Activated naive CD4-positive, alpha-beta T cell treated with anti-CD3 and anti-CD28 coated beads, Interleukin-2, amount 10 ng/mL, durations not matched to agents 7 days and 5 days (primary cell): ENCODE measurements at regions not wholly inside any gene's neighbourhood (a gene's known extent, or its start where the extent isn't known, plus 50 kb on each side); places are given as distances from the start of the nearest gene placed in this dataset.
"Not testable (repeated sequence)": the region's sequence is repeated elsewhere in the genome, so short reads cannot be mapped to it uniquely, and the experiment has no call there.

Experiments used
- CTCF ChIA-PET: fragments of 350-600 bp; sonication (Branson Sonifier 250); formaldehyde crosslinking; loops from one replicate; lab custom pipeline; 2021; ENCODE audit warnings: antibody characterized with exemption; lab: Charles Lee
- DNase-seq: peaks from one replicate; pipeline ENCODE4 v3.0.0-alpha.2; 2020
- H3K27ac Mint-ChIP-seq: one replicate; pipeline ENCODE4 v1.8.0; 2021; ENCODE audit warnings: mild to moderate bottlenecking, moderate library complexity, mixed read lengths
- H3K27me3 Mint-ChIP-seq: one replicate; pipeline ENCODE4 v1.8.0; 2021; ENCODE audit warnings: mild to moderate bottlenecking, mixed read lengths
- H3K36me3 Mint-ChIP-seq: one replicate; pipeline ENCODE4 v1.8.0; 2021; ENCODE audit warnings: mixed read lengths
- H3K4me1 Mint-ChIP-seq: one replicate; pipeline ENCODE4 v1.8.0; 2021; ENCODE audit warnings: mixed read lengths
- H3K4me3 Mint-ChIP-seq: one replicate; pipeline ENCODE4 v1.8.0; 2021; ENCODE audit warnings: mild to moderate bottlenecking, moderate library complexity, mixed read lengths
- H3K9me3 Mint-ChIP-seq: one replicate; pipeline ENCODE4 v1.8.0; 2021; ENCODE audit warnings: mixed read lengths

GRCh38 chr3:16692486-16693344 lies 87.5 kb upstream of the DAZL start:
- Mint-ChIP-seq H3K36me3 (no peaks in the 10 kb centered on the region), H3K9me3 (no peaks in the 10 kb centered on the region), H3K27me3 (peaks cover 10% of the 10 kb centered on the region), H3K4me3 (no peak overlapping the region), H3K4me1 (no peaks in the 10 kb centered on the region), H3K27ac (no peak overlapping the region)
- DNase-seq, result no peak
- CTCF ChIA-PET, result no interaction called here

DNA sequence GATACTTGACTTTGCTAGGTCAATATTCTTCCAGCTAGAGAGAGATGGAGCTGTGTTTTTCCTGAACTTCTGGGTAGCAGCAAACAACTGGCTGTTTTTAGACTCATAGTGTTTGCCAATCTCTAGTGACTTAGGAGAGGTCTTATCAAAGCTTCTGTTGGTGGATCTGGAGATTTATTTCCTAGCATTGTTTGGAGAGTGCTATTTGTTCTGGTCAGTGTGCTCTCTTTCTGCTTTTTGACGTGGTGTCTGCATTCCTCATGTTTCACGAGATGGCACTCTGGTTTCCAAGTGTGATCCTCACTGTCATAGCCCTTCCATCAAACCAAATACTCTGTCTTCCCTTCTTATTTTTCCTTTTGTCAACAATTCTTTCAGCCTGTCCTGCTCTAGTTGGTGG lies 88.6 kb upstream of the DAZL start:
- H3K4me3 Mint-ChIP-seq, result no peak overlapping the region
- no peaks in the 10 kb centered on the region for H3K4me1 Mint-ChIP-seq
- no peak for DNase-seq
- no peak overlapping the region for H3K27ac Mint-ChIP-seq
- H3K9me3 Mint-ChIP-seq, result no peaks in the 10 kb centered on the region
- H3K36me3 Mint-ChIP-seq, result no peaks in the 10 kb centered on the region
- CTCF ChIA-PET, result interaction anchor here (1.1 kb wide), 1 partner anchor 191 kb away, joined by 3 read pairs; no protein-coding TSS in a partner anchor
- peaks cover 11% of the 10 kb centered on the region for H3K27me3 Mint-ChIP-seq

- CTCF ChIA-PET, result no interaction called here
- Mint-ChIP-seq H3K27ac (no peak overlapping the region), H3K27me3 (peaks cover 14% of the 10 kb centered on the region), H3K4me3 (no peak overlapping the region), H3K4me1 (no peaks in the 10 kb centered on the region), H3K36me3 (no peaks in the 10 kb centered on the region), H3K9me3 (no peaks in the 10 kb centered on the region)
- no peak for DNase-seq
These were observed 90.5 kb upstream of the DAZL start for GRCh38 chr3:16695710-16696109.

- H3K4me3 Mint-ChIP-seq, result no peak overlapping the region
- H3K27me3 Mint-ChIP-seq, result peaks cover 18% of the 10 kb centered on the region
- CTCF ChIA-PET, result no interaction called here
- H3K9me3 Mint-ChIP-seq, result no peaks in the 10 kb centered on the region
- no peak overlapping the region for H3K27ac Mint-ChIP-seq
- H3K36me3 Mint-ChIP-seq, result no peaks in the 10 kb centered on the region
- no peak for DNase-seq
- H3K4me1 Mint-ChIP-seq, result no peaks in the 10 kb centered on the region
These were observed 92.4 kb upstream of the DAZL start for GRCh38 chr3:16697443-16698147.

- Mint-ChIP-seq H3K9me3 (no peaks in the 10 kb centered on the region), H3K4me1 (no peaks in the 10 kb centered on the region), H3K4me3 (no peak overlapping the region), H3K27ac (no peak overlapping the region), H3K27me3 (peaks cover 18% of the 10 kb centered on the region), H3K36me3 (no peaks in the 10 kb centered on the region)
- DNase-seq, result no peak
- CTCF ChIA-PET, result no interaction called here
These were observed 95.4 kb upstream of the DAZL start for GRCh38 chr3:16700651-16701050.

DNA sequence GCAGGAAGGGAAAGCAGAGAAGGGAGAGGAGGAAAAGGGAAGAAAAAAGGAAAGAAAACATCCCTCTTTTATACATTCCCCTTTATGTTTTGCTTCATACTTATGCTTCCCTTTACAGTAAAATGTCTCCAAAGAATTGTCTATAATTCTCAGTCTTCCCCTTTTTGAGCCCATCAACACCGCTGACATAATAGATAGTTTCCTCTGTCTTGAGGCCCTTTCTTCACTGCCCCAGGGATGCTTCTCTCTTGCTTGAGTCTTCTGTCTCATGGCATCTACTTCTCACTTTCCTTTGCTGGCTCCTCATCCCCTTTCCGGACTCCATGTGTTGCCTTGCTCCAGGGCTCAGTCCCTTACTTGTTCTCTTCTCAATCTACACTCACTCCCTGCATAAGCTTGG lies 99.7 kb upstream of the DAZL start:
- DNase-seq, result no peak
- H3K9me3 Mint-ChIP-seq, result no peaks in the 10 kb centered on the region
- H3K36me3 Mint-ChIP-seq, result no peaks in the 10 kb centered on the region
- no peaks in the 10 kb centered on the region for H3K4me1 Mint-ChIP-seq
- H3K4me3 Mint-ChIP-seq, result no peak overlapping the region
- no peak overlapping the region for H3K27ac Mint-ChIP-seq
- CTCF ChIA-PET, result no interaction called here
- peaks cover 7% of the 10 kb centered on the region for H3K27me3 Mint-ChIP-seq

GRCh38 chr3:16707260-16707659 lies 102.0 kb upstream of the DAZL start:
- no peaks in the 10 kb centered on the region for H3K9me3 Mint-ChIP-seq

DNA sequence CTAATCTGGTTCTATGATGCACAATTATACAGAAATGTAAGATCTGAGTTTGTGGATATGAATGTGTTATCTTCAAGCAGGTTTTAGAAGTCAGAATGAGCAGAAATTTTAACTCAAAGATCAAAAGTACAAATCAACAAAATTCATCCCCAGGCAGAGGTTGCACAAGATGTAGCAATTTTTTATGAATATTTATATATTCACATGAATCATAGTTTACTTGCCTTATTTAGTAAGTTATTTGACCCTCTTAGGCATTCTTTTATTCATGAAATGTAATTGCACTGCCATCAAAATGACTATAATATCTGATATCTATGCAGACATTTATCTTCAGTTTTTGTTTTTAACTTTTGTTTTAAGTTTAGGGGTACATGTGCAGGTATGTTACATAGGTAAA lies 103.1 kb upstream of the DAZL start:
- Mint-ChIP-seq H3K27me3 (peaks cover 8% of the 10 kb centered on the region), H3K27ac (no peak overlapping the region), H3K4me3 (no peak overlapping the region), H3K4me1 (no peaks in the 10 kb centered on the region), H3K36me3 (peaks cover 2% of the 10 kb centered on the region), H3K9me3 (peaks cover 6% of the 10 kb centered on the region)
- no peak for DNase-seq
- CTCF ChIA-PET, result no interaction called here

More at GRCh38 chr3:16707260-16707659, 102.0 kb upstream of the DAZL start:
- CTCF ChIA-PET, result no interaction called here
- Mint-ChIP-seq H3K4me1 (no peaks in the 10 kb centered on the region), H3K27me3 (peaks cover 4% of the 10 kb centered on the region), H3K27ac (no peak overlapping the region), H3K4me3 (no peak overlapping the region), H3K36me3 (no peaks in the 10 kb centered on the region)
- no peak for DNase-seq

GRCh38 chr3:16711691-16712090 lies 106.5 kb upstream of the DAZL start:
- peaks cover 11% of the 10 kb centered on the region for H3K9me3 Mint-ChIP-seq
- H3K4me1 Mint-ChIP-seq, H3K27ac Mint-ChIP-seq, H3K27me3 Mint-ChIP-seq, DNase-seq, H3K4me3 Mint-ChIP-seq, H3K36me3 Mint-ChIP-seq, CTCF ChIA-PET: not testable (repeated sequence)

DNA sequence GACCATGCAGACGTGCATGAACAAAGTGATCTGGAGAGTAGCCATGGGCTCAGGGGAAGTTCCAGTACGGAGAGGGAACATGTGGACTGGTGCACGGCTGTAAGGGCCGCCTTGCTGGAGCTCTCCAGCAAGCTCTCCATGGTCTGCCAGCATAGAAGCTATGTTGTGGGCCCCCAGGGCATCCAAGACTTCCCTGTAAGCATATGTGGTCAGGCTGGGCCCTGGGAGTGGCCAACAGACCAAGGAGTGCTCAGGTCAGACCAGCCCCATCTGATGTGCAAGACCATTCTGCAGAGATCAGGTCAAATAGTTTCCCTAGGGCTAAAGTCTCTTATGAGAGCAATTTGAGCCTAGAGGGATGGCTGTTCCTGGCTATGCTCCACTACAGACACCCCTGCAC lies 110.1 kb upstream of the DAZL start:
- CTCF ChIA-PET, result no interaction called here
- Mint-ChIP-seq H3K4me1 (no peaks in the 10 kb centered on the region), H3K4me3 (no peak overlapping the region), H3K27me3 (peaks cover 6% of the 10 kb centered on the region), H3K9me3 (peaks cover 11% of the 10 kb centered on the region), H3K36me3 (peaks cover 2% of the 10 kb centered on the region), H3K27ac (no peak overlapping the region)
- DNase-seq, result no peak

GRCh38 chr3:16719426-16719825 lies 114.2 kb upstream of the DAZL start:
- H3K4me3 Mint-ChIP-seq, result no peak overlapping the region
- H3K36me3 Mint-ChIP-seq, result no peaks in the 10 kb centered on the region
- no peaks in the 10 kb centered on the region for H3K27me3 Mint-ChIP-seq
- no peak overlapping the region for H3K27ac Mint-ChIP-seq
- CTCF ChIA-PET, result no interaction called here
- H3K4me1 Mint-ChIP-seq, result no peaks in the 10 kb centered on the region
- DNase-seq, result no peak
- no peaks in the 10 kb centered on the region for H3K9me3 Mint-ChIP-seq

DNA sequence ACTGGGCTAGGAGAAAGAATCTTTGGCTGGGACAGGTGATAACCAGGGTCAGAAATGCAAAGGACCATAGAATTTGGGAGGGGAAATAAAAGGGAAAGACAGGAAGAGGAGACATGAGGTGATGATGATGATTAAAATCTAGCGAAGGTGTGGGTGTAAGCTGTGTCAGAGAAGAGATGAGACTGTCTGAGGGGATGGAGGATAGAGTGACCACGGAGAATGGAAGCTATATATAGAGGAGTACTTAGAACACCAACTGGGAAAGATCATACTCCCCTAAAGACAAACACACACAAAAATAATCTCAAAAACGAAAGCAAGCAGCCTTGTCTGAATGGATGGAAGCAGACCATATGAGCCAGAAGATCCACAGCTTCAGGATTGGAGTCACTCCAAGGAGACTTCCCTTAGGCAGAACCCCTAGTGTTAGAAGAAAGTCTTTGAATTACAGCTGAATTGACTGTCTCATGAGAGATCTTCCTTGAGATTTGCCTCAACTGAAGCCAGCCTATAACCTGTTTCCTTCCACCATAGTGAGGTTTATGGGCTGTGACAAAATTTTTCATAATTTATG lies 115.2 kb upstream of the DAZL start:
- no peak overlapping the region for H3K27ac Mint-ChIP-seq
- no peaks in the 10 kb centered on the region for H3K36me3 Mint-ChIP-seq
- no peaks in the 10 kb centered on the region for H3K27me3 Mint-ChIP-seq
- no peak overlapping the region for H3K4me3 Mint-ChIP-seq
- DNase-seq, result no peak
- CTCF ChIA-PET, result no interaction called here
- H3K9me3 Mint-ChIP-seq, result no peaks in the 10 kb centered on the region
- H3K4me1 Mint-ChIP-seq, result no peaks in the 10 kb centered on the region

GRCh38 chr3:16721494-16721893 lies 116.3 kb upstream of the DAZL start:
- no peak for DNase-seq
- CTCF ChIA-PET, result no interaction called here
- Mint-ChIP-seq H3K4me1 (no peaks in the 10 kb centered on the region), H3K4me3 (no peak overlapping the region), H3K9me3 (peaks cover 7% of the 10 kb centered on the region), H3K27ac (no peak overlapping the region), H3K27me3 (no peaks in the 10 kb centered on the region), H3K36me3 (no peaks in the 10 kb centered on the region)

DNA sequence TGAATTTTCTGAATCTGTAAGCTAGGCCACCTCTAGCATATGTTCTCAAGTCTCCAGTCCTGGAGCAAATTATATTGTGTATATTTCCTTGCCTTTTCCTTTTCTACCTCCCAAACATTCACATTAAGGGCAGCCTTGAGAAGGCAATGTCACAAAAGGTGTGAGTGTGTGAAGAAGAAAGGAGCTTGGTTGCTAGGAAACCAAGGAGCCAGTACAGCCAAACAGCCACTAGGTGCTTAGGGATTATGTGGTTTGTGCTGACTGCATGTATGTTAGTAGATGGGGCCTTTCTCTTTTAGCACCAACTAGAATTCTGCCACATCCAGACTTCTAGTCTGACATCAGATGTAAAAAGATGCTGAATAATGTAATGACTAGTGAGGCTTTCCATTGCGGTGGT lies 118.8 kb upstream of the DAZL start:
- Mint-ChIP-seq H3K9me3 (peaks cover 10% of the 10 kb centered on the region), H3K4me1 (no peaks in the 10 kb centered on the region), H3K4me3 (no peak overlapping the region), H3K27ac (no peak overlapping the region), H3K36me3 (no peaks in the 10 kb centered on the region), H3K27me3 (no peaks in the 10 kb centered on the region)
- CTCF ChIA-PET, result no interaction called here
- no peak for DNase-seq

DNA sequence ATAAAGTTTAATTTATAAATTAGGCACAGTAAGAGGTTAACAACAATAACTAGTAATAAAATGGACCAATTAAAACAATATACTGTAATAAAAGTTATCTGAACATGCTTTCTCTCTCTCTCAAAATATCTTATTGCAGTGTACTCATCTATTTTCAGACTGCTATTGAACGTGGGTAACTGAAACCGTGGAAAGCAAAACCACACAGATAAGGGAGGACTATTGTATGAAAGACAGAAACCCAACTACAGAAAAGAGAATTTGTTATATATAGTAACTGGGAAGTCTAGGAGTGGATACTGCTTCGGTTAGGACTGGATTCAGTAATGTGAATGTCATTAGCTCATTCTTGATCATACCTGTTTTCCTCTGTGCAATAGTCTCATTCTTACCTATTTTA lies 119.3 kb upstream of the DAZL start:
- peaks cover 10% of the 10 kb centered on the region for H3K9me3 Mint-ChIP-seq
- no peak for DNase-seq
- no peak overlapping the region for H3K4me3 Mint-ChIP-seq
- no peaks in the 10 kb centered on the region for H3K36me3 Mint-ChIP-seq
- no peaks in the 10 kb centered on the region for H3K4me1 Mint-ChIP-seq
- CTCF ChIA-PET, result no interaction called here
- no peak overlapping the region for H3K27ac Mint-ChIP-seq
- H3K27me3 Mint-ChIP-seq, result no peaks in the 10 kb centered on the region
